GM21360 (cell line): ENCODE measurements at regions not wholly inside any gene's neighbourhood (a gene's known extent, or its start where the extent isn't known, plus 50 kb on each side); places are given as distances from the start of the nearest gene placed in this dataset.

Experiments
- ATAC-seq: cut with Tn5 transposase; IDR thresholded peaks from one replicate; pipeline ENCODE4 v1.9.1; 2021; ENCODE audit warnings: mild to moderate bottlenecking, moderate library complexity; ENCODE audit not compliant: unreplicated experiment

DNA sequence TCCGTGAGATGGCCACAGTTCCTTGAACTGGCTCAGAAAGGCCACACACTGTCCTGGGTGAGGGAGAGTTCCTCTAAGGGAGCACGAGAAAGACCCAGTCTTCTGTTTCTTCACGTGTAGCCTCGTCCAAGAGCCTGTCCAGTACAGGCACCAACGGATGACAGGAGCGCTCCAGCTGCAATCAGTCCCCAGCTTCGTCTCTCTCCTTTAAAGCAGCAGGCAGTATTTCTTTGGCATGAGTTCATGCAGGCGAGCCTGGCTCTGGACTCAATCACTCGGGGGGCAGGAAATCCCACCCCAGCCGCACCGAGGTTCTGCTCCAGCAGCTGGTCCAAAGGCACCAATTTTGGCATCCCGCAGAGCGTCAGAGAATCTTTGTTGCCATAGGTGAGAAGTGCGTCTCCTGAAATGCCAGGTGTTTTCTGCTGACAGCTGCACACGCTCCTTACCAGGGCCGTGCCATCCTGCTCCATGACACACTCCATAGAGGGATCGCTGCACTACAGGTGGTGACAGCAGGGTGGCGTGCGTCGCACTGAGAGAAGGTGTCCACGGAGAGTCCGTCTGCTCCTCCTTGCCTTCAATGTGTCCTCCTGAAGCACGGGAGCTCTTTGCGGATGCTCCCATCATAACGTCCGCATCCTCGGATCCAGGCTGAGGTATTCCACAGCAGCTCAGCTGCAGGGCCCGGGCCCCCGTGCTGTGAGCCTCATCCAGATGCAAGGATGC is 59.6 kb upstream of the AFDN start:
- ATAC-seq = no peak

DNA sequence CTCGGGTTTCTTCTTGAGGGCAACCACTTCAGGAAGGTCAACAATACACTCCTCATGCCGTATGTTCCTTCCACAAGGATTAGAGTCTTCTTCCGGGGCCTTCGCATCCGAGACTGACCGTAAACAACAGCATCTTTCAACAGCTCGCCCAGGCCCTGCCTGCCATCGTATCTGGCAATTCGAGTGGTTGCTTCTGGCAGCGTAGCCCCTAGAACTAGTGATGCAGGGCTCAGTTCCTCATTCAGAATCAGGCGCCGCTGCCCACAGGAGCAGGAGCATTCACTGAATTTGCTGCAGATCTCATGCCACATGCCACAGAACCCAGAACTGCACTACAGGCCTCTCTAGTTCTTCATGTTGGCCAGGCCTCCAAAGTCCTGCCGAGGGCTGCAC is 59.0 kb upstream of the AFDN start:
- no peak for ATAC-seq

DNA sequence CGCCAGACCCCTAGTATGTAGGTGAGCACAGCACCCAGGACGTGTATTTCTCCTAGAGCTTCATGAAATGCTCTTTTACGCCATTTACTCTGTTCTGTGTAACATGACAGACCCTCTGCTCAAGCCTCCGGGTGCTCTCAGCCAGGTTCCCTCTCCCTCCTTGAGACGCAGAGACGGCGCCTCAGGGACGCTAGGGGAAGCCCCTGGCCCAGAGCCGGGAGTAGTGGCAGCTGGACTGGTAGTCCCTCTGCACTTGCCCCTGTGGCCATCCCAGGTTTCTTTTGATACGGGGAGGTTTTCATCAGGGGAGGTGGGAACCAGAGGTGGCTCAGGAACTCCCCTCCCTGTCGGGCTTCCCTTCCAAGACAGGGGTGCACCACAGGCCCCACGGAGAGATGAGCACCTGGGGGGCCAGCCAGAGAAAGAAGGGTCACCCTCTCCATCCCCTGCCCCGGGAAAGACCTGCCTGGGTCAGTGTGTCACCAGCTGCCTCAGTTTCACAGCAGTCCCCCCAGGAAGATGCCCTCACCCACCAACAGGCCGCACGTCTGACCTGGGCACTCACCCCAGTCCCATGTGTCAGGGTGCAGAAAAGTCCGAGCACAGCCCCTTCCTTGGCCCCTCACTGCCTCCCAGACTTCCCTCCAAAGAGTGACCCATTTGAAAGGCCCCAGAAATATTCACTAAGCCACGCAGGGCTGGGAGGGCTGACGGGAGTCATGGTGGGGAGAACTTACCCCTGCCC is 58.1 kb upstream of the AFDN start:
- ATAC-seq = no peak

DNA sequence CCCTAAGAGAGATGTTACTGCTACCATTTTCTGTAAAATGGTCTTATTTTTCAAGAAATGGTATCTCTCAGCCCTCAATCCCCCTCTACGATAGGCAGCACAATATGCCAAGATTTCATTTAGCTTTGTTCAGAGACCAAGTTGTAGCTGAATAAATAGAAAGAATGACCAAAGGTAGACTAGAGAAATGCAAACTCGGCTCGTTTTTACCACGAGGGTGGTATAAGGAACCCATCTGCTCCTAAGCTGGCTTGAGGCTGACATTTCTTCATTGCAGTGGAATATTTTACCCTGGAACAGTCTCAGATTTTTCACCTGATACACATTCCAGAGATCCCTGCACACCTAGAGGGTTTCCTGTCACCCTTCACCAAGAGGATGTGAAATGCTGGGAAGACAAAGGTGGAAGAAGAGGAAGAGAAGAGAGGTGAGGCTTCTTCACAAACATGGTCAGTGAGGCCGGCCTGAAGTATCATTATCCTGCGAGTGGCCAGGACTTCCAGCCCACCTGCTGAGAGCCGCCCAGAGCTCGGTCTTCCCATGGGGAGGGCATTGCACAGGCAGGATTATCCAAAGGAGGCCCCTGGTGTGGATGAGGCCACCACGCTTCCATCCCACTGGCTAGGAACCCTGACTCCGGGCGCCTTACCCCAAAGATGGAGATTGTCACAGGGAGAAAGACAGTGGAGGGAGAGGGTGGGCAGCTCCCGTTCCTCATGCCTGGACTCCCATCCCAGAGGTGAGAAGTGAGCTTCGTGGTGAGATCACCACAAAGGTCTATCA is 57.1 kb upstream of the AFDN start:
- ATAC-seq = no peak

DNA sequence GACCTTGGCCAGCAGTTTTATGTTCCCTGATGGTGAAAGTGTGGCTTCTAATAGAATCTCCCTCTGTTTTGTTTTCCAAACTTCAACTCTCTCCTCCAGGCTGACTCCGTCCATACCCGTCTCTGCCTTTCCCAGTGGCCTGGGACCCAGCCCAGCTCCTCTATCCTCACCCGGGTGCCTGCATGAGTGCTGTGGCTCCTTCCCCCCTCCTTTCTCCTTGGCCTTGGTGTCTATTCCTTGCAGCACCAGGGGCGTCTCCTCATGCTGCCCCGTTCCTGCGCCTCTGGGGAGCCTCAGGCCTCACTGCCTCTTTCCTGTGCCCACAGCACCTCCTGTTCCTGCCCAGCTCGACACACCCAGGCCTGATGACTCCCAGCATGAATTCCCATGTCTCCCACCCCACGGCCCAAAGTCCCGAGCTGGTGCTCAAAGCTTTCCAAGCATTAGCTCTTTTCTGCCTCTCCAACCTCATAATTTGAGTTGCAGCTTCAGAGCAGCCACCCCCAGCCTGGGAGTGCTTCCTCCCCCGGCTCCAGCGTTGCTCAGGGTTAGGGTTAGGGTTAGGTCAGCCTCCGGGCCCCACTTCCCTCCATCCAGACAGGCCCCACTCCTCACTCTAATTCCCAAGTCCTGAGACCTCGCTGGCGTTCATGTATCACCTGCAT is 56.3 kb upstream of the AFDN start:
- ATAC-seq = no peak

DNA sequence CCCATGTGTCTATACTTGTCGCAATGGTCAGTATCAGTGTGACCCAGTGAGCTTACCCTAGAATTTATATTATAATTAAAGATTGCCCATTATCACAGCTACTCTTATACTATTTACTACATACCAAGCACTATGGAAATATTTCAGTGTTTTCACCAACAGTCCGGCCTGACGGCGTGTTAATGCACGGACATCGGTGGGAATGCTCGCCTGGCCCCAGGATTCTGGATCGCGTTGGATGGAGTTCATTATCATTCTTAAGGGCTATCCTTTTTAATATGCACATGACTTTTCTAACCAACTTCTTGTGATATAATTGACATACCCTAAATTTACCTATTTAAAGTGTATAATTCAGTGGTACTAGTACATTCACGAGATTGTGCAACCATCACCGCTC is 51.8 kb upstream of the AFDN start:
- no peak for ATAC-seq

DNA sequence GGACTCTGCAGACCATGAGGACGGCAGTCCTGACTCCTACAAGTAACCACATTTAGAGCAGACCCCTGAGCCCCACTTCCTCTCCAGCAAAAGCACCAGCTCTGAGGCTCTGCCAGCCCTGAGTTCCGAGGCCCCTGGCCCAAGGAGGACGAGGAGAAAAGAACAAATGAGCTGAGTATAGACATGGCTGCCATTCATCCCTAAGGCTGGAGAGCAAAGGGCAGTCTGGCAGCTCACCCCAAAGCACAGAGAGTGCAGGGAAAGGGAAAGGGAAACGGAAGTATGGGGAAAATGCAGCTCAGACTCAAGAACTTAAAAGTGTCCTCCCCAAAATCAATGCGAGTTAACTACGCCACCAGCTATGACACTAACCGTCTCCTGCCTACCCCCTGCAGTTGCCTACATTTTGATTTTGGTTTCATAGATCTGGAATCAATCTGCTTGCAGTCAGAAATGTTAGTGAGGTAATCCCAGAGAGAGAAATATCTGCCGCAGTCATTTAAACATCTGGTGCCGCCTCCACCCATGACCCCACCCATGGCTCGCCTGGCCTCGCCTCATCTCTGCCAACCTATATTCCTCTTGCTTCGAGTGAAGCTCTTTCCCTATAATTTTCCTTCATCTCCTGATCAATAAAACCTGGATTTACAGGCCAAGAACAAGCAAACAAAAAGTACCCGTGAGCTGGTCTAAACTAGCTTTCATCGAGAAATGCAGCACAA is 49.6 kb upstream of the AFDN start:
- ATAC-seq = no peak
